ENCODE measurements at regions not wholly inside any gene's neighbourhood (a gene's known extent, or its start where the extent isn't known, plus 50 kb on each side); places are given as distances from the start of the nearest gene placed in this dataset.

DNA sequence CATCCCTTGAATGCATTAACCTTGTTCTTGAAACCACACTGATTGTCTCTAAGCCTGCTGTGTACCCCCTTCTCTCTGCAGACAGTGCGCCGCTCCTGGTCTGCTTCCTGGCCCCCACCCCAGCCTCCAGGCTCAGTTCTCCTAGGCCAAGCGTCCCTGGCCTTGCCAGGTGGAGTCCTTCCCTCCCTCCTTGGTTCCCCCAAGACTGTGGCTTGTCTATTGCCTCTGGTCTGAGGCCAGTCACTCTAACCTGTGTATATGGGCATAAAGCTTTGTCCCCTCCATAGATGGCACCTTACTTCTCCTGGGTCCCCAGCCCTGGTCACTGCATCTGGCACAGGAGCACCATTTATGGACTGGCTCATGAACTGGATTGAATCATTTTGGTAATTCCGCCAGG lies 133.5 kb upstream of the EEPD1 start:
- Histone ChIP-seq H4K20me1 (ENCODE audit: control insufficient read depth, insufficient read depth, insufficient read length) (no peaks in the 10 kb centered on the region), H3K23ac (ENCODE audit: insufficient read length, low read depth, low read length) (no peak overlapping the region), H3K4me2 (ENCODE audit: insufficient read depth, insufficient read length, low read length) (no peak overlapping the region), H2BK12ac (ENCODE audit: insufficient read length, low read depth, low read length) (no peak overlapping the region), H3K27ac (ENCODE audit: insufficient read length, low read depth, low read length) (no peak overlapping the region), H2BK20ac (ENCODE audit: low read depth, low read length, poor library complexity, severe bottlenecking) (no peak overlapping the region), H3K27me3 (ENCODE audit: insufficient read depth, low read length) (no peaks in the 10 kb centered on the region), H3T11ph (ENCODE audit: low read length) (no peak overlapping the region), H3K18ac (ENCODE audit: insufficient read length, low read depth, low read length) (no peak overlapping the region), H2AFZ (ENCODE audit: low read length) (no peak overlapping the region), H3K14ac (ENCODE audit: insufficient read depth, low read length) (no peak overlapping the region), H4K91ac (ENCODE audit: insufficient read length, low read depth, low read length) (no peak overlapping the region), H4K5ac (ENCODE audit: insufficient read length, low read depth, low read length) (no peak overlapping the region), H3K4me1 (ENCODE audit: insufficient read depth, low read length) (no peaks in the 10 kb centered on the region), H3K79me1 (ENCODE audit: insufficient read depth, low read depth, low read length, poor library complexity, severe bottlenecking) (no peaks in the 10 kb centered on the region), H4K8ac (replicated peaks; ENCODE audit: insufficient read length, low read depth, low read length) (no peak overlapping the region), H3K4ac (ENCODE audit: low read depth, low read length) (no peak overlapping the region), H3K79me2 (ENCODE audit: insufficient read depth, low read length) (no peaks in the 10 kb centered on the region), H2AK5ac (ENCODE audit: insufficient read length, low read length) (no peak overlapping the region), H3K23me2 (ENCODE audit: insufficient read length, low read depth, low read length, poor library complexity, severe bottlenecking) (no peaks in the 10 kb centered on the region), H3K56ac (ENCODE audit: insufficient read length, low read depth, low read length) (no peak overlapping the region), H3K9ac (ENCODE audit: extremely low read depth, insufficient read length, low read length) (no peak overlapping the region), H3K9me3 (ENCODE audit: control insufficient read depth, low read depth, low read length) (no peaks in the 10 kb centered on the region), H2BK15ac (ENCODE audit: low read depth, low read length) (no peak overlapping the region), H2BK120ac (ENCODE audit: low read depth, low read length, poor library complexity, severe bottlenecking) (no peak overlapping the region), H2BK5ac (ENCODE audit: insufficient read length, low read length) (no peak overlapping the region)
- DNase-seq = no peak
- H3K9me3 Mint-ChIP-seq = no peaks in the 10 kb centered on the region
- 0 out of 7 replicates have a peak overlapping the region, but pooled peaks of 1 of the 3 experiments have one; percentile 31 for H3K27ac Mint-ChIP-seq
- peaks cover 7% of the 10 kb centered on the region for H3K27me3 Mint-ChIP-seq (ENCODE audit: low read depth)
- H3K36me3 Mint-ChIP-seq (ENCODE audit: insufficient read depth in 1 of 3, low read depth in 3 of 3) = no peaks in the 10 kb centered on the region
- no peaks in the 10 kb centered on the region; a peak in 1 of 4 replicates for H3K4me1 Mint-ChIP-seq
- H3K4me3 Mint-ChIP-seq = no peak overlapping the region; a peak in 1 of 5 replicates
- no CpG with 5 or more reads among the region's 4 CpGs for WGBS (ENCODE audit: extremely low coverage, insufficient read length, low lambda C conversion rate)
- TF ChIP-seq, protein P1, sequence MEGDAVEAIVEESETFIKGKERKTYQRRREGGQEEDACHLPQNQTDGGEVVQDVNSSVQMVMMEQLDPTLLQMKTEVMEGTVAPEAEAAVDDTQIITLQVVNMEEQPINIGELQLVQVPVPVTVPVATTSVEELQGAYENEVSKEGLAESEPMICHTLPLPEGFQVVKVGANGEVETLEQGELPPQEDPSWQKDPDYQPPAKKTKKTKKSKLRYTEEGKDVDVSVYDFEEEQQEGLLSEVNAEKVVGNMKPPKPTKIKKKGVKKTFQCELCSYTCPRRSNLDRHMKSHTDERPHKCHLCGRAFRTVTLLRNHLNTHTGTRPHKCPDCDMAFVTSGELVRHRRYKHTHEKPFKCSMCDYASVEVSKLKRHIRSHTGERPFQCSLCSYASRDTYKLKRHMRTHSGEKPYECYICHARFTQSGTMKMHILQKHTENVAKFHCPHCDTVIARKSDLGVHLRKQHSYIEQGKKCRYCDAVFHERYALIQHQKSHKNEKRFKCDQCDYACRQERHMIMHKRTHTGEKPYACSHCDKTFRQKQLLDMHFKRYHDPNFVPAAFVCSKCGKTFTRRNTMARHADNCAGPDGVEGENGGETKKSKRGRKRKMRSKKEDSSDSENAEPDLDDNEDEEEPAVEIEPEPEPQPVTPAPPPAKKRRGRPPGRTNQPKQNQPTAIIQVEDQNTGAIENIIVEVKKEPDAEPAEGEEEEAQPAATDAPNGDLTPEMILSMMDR (conservative IDR thresholded peaks at IDR 0.05) = no peak
